ENCODE measurements at regions not wholly inside any gene's neighbourhood (a gene's known extent, or its start where the extent isn't known, plus 50 kb on each side); places are given as distances from the start of the nearest gene placed in this dataset.

DNA sequence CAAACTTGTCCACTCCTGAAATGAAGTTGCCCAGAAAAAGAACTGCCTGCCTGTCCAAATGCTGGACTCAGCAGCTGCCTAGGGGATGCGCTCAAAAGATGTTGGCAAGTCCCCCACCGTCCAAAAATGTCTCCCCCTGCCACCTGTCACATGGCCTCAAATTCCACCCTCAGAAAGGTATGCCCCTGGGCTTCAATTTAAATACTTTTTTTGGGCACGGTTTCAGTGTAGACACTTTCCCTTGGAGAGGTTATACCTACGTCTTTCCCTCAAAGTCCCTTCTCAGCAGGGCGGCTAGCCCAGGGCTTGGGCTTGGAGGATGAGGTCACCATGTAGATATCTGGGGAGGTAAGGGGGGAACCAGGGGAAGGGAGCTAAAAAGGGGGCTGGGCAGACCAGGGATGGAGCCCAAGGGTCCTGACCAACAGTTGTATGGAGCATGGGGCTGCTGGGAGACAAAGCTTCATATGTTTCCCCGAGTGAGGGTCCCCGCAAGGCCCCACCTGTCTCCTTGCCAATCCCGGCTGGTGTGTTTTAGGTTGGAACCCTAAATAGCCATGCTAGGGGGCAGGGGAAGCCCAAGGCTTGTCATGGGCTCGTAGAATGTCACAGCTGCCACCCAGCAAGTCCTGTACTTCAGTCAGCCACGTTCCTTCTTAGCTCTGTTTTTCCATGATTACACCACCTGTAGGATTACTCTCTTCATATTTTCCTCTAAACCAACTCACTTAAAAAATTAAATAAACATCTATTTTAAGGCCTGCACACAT lies 131.2 kb upstream of the TBX3 start:
- no peak for TF ChIP-seq ZC3H11A (IDR thresholded peaks at IDR 0.05)
- TF ChIP-seq BHLHE40 (IDR thresholded peaks at IDR 0.05; ENCODE audit: low read depth, low read length) = no peak
- TF ChIP-seq, protein P1, sequence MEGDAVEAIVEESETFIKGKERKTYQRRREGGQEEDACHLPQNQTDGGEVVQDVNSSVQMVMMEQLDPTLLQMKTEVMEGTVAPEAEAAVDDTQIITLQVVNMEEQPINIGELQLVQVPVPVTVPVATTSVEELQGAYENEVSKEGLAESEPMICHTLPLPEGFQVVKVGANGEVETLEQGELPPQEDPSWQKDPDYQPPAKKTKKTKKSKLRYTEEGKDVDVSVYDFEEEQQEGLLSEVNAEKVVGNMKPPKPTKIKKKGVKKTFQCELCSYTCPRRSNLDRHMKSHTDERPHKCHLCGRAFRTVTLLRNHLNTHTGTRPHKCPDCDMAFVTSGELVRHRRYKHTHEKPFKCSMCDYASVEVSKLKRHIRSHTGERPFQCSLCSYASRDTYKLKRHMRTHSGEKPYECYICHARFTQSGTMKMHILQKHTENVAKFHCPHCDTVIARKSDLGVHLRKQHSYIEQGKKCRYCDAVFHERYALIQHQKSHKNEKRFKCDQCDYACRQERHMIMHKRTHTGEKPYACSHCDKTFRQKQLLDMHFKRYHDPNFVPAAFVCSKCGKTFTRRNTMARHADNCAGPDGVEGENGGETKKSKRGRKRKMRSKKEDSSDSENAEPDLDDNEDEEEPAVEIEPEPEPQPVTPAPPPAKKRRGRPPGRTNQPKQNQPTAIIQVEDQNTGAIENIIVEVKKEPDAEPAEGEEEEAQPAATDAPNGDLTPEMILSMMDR (IDR thresholded peaks at IDR 0.05) = no peak
- TF ChIP-seq CHD2 (IDR thresholded peaks at IDR 0.05; ENCODE audit: low read length, partially characterized antibody) = no peak
- no peak for TF ChIP-seq POLR2AphosphoS2 (conservative IDR thresholded peaks at IDR 0.05; ENCODE audit: low read length)
- TF ChIP-seq POLR2A (IDR thresholded peaks at IDR 0.05; ENCODE audit: low read length) = no peak
- no peak for TF ChIP-seq EP300 (IDR thresholded peaks at IDR 0.05)
- TF ChIP-seq RFX5 (IDR thresholded peaks at IDR 0.05) = no peak
- no peak for TF ChIP-seq CBX8 (IDR thresholded peaks at IDR 0.05)
- TF ChIP-seq, protein P2, sequence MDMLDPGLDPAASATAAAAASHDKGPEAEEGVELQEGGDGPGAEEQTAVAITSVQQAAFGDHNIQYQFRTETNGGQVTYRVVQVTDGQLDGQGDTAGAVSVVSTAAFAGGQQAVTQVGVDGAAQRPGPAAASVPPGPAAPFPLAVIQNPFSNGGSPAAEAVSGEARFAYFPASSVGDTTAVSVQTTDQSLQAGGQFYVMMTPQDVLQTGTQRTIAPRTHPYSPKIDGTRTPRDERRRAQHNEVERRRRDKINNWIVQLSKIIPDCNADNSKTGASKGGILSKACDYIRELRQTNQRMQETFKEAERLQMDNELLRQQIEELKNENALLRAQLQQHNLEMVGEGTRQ (IDR thresholded peaks at IDR 0.05) = no peak
- no peak for TF ChIP-seq CHD4 (IDR thresholded peaks at IDR 0.05; ENCODE audit: borderline replicate concordance)
- TF ChIP-seq CEBPB (IDR thresholded peaks at IDR 0.05) = no peak
- TF ChIP-seq, protein P3, sequence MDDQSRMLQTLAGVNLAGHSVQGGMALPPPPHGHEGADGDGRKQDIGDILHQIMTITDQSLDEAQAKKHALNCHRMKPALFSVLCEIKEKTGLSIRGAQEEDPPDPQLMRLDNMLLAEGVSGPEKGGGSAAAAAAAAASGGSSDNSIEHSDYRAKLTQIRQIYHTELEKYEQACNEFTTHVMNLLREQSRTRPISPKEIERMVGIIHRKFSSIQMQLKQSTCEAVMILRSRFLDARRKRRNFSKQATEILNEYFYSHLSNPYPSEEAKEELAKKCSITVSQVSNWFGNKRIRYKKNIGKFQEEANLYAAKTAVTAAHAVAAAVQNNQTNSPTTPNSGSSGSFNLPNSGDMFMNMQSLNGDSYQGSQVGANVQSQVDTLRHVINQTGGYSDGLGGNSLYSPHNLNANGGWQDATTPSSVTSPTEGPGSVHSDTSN (IDR thresholded peaks at IDR 0.05) = no peak

Data from A549 (cell line).